GM12878 (cell line): ENCODE measurements at regions not wholly inside any gene's neighbourhood (a gene's known extent, or its start where the extent isn't known, plus 50 kb on each side); places are given as distances from the start of the nearest gene placed in this dataset.

Experiments
- ATAC-seq: fragments of 200-7000 bp; cut with Tn5 transposase; 3 replicates; pipeline ENCODE4 v1.9.1; 2020; ENCODE audit warnings: mild to moderate bottlenecking, moderate library complexity
- BruUV-seq: library from RNA; stranded (reverse); fragments of 400-500 nt; replicated peaks from 2 replicates; lab custom pipeline; 2021; lab: Mats Ljungman, UMichigan
- CTCF ChIA-PET: fragments of 300-600 bp; sonication (Branson Sonifier 250); formaldehyde crosslinking; extraction: SDS; loops from one replicate; lab custom pipeline; 2021; ENCODE audit warnings: inconsistent platforms; lab: Yijun Ruan, JAX
- POLR2A ChIA-PET: fragments of 350-600 bp; formaldehyde crosslinking; extraction: SDS; loops from one replicate; lab custom pipeline; 2021; ENCODE audit warnings: inconsistent platforms; lab: Charles Lee
- RAD21 ChIA-PET: fragments of 300-600 bp; sonication (Branson Sonifier 250); formaldehyde crosslinking; loops from one replicate; lab custom pipeline; 2023; ENCODE audit warnings: antibody characterized with exemption; ENCODE audit not compliant: unreplicated experiment; lab: Charles Lee
- SMC1A ChIA-PET: fragments of 300-600 bp; sonication (Branson Sonifier 250); formaldehyde crosslinking; loops from one replicate; lab custom pipeline; 2023; ENCODE audit not compliant: unreplicated experiment, uncharacterized antibody; lab: Charles Lee
- DNase-seq: peaks from one replicate; pipeline ENCODE4 v3.0.0-alpha.2; 2011; ENCODE audit warnings: low read depth, low spot score
- FAIRE-seq: peaks from 3 replicates; lab custom pipeline; 2011; peaks lifted over from hg19 to GRCh38; lab: Jason Lieb, UNC
- H2AFZ ChIP-seq: 2 replicates; pipeline ENCODE4 v1.6.0; 2011; ENCODE audit warnings: low read depth, low read length, control low read depth; ENCODE audit not compliant: control insufficient read depth
- H3K27ac ChIP-seq: 2 replicates; pipeline ENCODE4 v1.5.1; 2011; ENCODE audit warnings: control low read depth; ENCODE audit not compliant: control insufficient read depth, insufficient read depth
- H3K27me3 ChIP-seq, 2 experiments: replicated peaks in 1 of 2; 2 replicates each; pipeline versions ENCODE4 v1.6.0 to v1.6.1; 2011; ENCODE audit warnings: low read length in 1 of 2; ENCODE audit not compliant: control insufficient read depth in 2 of 2, insufficient read depth in 2 of 2
- H3K36me3 ChIP-seq, 2 experiments: 2 replicates each; pipeline ENCODE4 v1.5.1; 2011; ENCODE audit warnings: low read length in 1 of 2; ENCODE audit not compliant: control insufficient read depth in 2 of 2, insufficient read depth in 2 of 2
- H3K4me1 ChIP-seq: 2 replicates; pipeline ENCODE4 v1.6.1; 2011; ENCODE audit warnings: mild to moderate bottlenecking, low read length, moderate library complexity, mixed read lengths; ENCODE audit not compliant: control insufficient read depth, insufficient read depth
- H3K4me2 ChIP-seq: 2 replicates; pipeline ENCODE4 v1.6.0; 2011; ENCODE audit warnings: control low read depth; ENCODE audit not compliant: control insufficient read depth, insufficient read depth
- H3K4me3 ChIP-seq: fragments of 200-600 bp; sonication (generic); 2 replicates; pipeline ENCODE4 v1.5.1; 2016
- H3K79me2 ChIP-seq: 2 replicates; pipeline ENCODE4 v1.6.0; 2011; ENCODE audit warnings: low read length; ENCODE audit not compliant: control insufficient read depth, insufficient read depth
- H3K9ac ChIP-seq: 2 replicates; pipeline ENCODE4 v1.8.0; 2011; ENCODE audit warnings: low read length, control low read depth, mixed read lengths; ENCODE audit not compliant: control insufficient read depth, insufficient read depth
- H3K9me3 ChIP-seq: replicated peaks from 3 replicates; pipeline ENCODE4 v1.5.1; 2011; ENCODE audit warnings: mild to moderate bottlenecking, low read length; ENCODE audit not compliant: control insufficient read depth, insufficient read depth
- H4K20me1 ChIP-seq: 2 replicates; pipeline ENCODE4 v1.6.0; 2011; ENCODE audit not compliant: control insufficient read depth, insufficient read depth
- CHD1 ChIP-seq: IDR thresholded peaks from 2 replicates; pipeline ENCODE4 v1.6.1; 2012; ENCODE audit warnings: low read depth, low read length, improper control_type of control experiment
- FOXK2 ChIP-seq: fragments of 450-650 bp; IDR thresholded peaks from 2 replicates; pipeline ENCODE4 v1.6.1; 2017; ENCODE audit warnings: mild to moderate bottlenecking, moderate library complexity
- GATAD2B ChIP-seq: fragments of 450-650 bp; conservative IDR thresholded peaks from 2 replicates; pipeline ENCODE4 v1.6.1; 2017; ENCODE audit warnings: low read depth, mild to moderate bottlenecking, moderate library complexity
- SPI1 ChIP-seq: IDR thresholded peaks from 2 replicates; pipeline ENCODE4 v1.6.1; 2011; ENCODE audit warnings: low read depth, mild to moderate bottlenecking, low read length, moderate library complexity, borderline replicate concordance; ENCODE audit not compliant: insufficient read depth
- TCF3 ChIP-seq: IDR thresholded peaks from 2 replicates; pipeline ENCODE4 v1.6.1; 2012; ENCODE audit warnings: low read depth, mild to moderate bottlenecking, low read length, borderline replicate concordance; ENCODE audit not compliant: insufficient read depth
- WGBS: methylation state at CpG from one replicate; pipeline ENCODE4 v1.1.6; 2016; ENCODE audit warnings: low lambda C conversion rate; ENCODE audit not compliant: insufficient replicate concordance, insufficient coverage; ENCODE audit errors: missing lambda C conversion rate; 5-methylcytosine and 5-hydroxymethylcytosine counted together
- in situ Hi-C: fragments of 300-500 bp; cut with MboI; formaldehyde crosslinking; loops from 9 replicates; pipeline ENCODE4 v1.14.3; 2018; ENCODE audit warnings: mixed read lengths
- intact Hi-C: fragments of 100-400 bp; cut with micrococcal nuclease; formaldehyde crosslinking; loops from one replicate; pipeline ENCODE4 v1.14.2; 2022; ENCODE audit not compliant: unreplicated experiment
- TF ChIP-seq, protein P1 (sequence below): IDR thresholded peaks from 2 replicates; pipeline ENCODE4 v1.6.1; 2012; ENCODE audit warnings: low read length, inconsistent platforms
- TF ChIP-seq, protein P2 (sequence below): fragments of 450-650 bp; IDR thresholded peaks from 2 replicates; pipeline ENCODE4 v1.6.1; 2017; ENCODE audit warnings: low read depth, mild to moderate bottlenecking, moderate library complexity

DNA sequence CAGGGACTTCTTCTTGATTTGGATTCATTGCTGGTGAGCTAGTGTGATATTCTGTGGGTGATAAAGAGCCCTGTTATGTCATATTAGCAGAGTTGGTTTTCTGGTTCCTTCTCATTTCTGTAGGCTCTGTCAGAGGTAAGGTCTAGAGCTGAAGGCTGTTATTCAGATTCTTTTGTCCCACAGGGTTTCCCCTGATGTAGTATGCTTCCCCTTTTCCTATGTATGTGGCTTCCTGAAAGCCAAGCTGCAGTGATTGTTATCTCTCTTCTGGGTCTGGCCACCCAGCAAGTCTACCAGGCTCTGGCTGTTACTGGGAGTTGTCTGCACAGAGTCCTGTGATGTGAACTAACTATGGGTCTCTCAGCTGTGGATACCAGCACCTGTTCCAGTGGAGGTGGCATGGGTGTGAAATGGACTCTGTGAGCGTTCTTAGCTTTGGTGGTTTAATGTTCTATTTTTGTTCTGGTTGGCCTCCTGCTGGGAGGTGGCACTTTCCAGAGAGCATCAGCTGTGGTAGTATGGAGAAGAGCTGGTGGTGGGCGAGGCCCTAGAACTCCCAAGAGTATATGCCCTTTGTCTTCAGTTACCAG lies 373.7 kb downstream of the AR start (continued):
- TF ChIP-seq, protein P1, sequence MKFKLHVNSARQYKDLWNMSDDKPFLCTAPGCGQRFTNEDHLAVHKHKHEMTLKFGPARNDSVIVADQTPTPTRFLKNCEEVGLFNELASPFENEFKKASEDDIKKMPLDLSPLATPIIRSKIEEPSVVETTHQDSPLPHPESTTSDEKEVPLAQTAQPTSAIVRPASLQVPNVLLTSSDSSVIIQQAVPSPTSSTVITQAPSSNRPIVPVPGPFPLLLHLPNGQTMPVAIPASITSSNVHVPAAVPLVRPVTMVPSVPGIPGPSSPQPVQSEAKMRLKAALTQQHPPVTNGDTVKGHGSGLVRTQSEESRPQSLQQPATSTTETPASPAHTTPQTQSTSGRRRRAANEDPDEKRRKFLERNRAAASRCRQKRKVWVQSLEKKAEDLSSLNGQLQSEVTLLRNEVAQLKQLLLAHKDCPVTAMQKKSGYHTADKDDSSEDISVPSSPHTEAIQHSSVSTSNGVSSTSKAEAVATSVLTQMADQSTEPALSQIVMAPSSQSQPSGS = no peak
- TF ChIP-seq TCF3 = no peak
- no peak for TF ChIP-seq GATAD2B
- no peak for TF ChIP-seq FOXK2
- TF ChIP-seq, protein P2, sequence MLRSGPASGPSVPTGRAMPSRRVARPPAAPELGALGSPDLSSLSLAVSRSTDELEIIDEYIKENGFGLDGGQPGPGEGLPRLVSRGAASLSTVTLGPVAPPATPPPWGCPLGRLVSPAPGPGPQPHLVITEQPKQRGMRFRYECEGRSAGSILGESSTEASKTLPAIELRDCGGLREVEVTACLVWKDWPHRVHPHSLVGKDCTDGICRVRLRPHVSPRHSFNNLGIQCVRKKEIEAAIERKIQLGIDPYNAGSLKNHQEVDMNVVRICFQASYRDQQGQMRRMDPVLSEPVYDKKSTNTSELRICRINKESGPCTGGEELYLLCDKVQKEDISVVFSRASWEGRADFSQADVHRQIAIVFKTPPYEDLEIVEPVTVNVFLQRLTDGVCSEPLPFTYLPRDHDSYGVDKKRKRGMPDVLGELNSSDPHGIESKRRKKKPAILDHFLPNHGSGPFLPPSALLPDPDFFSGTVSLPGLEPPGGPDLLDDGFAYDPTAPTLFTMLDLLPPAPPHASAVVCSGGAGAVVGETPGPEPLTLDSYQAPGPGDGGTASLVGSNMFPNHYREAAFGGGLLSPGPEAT = no peak

DNA sequence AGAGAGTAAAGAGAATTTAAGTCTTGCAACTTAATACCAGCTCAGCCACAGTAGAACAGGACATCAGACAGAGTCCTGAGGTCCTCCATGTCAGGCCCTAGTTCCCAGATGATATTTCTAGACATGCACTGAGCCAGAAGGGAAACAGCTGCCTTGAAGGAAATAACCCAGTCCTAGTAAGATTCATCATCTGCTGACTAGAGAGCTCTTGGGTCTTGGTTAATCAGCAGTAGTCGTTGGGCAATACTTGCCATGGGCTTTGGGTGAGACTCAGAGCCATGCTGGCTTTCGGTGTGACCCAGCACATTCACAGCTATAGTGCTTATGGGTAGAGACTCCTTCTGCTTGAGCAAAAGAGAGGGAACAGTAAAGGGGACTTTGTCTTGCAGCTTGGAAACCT lies 379.1 kb downstream of the AR start:
- RAD21 ChIA-PET = no interaction called here
- Histone ChIP-seq H3K9me3 (no peaks in the 10 kb centered on the region), H3K9ac (no peak overlapping the region), H3K27me3 (no peaks in the 10 kb centered on the region), H3K4me3 (no peak overlapping the region), H3K4me1 (no peaks in the 10 kb centered on the region), H3K27ac (no peak overlapping the region), H3K36me3 (no peaks in the 10 kb centered on the region), H3K79me2 (no peaks in the 10 kb centered on the region), H3K4me2 (no peak overlapping the region), H2AFZ (no peak overlapping the region), H4K20me1 (no peaks in the 10 kb centered on the region)
- DNase-seq = no peak
- no TSS peak for BruUV-seq
- POLR2A ChIA-PET = no interaction called here
- no peak for FAIRE-seq
- SMC1A ChIA-PET = no interaction called here
- intact Hi-C loops (no loop called here), in situ Hi-C loops (no loop called here)
- TF ChIP-seq CHD1 (no peak), SPI1 (no peak)
- no peak for ATAC-seq
- 3% methylated on average over 2 of the region's 2 CpGs for WGBS
- CTCF ChIA-PET = no interaction called here
